Astrocyte (in vitro differentiated cells and primary cell): ENCODE measurements at regions not wholly inside any gene's neighbourhood (a gene's known extent, or its start where the extent isn't known, plus 50 kb on each side); places are given as distances from the start of the nearest gene placed in this dataset.

Source experiments
- DNase-seq: peaks from one replicate; pipeline ENCODE4 v3.0.0-alpha.2; 2010; ENCODE audit warnings: low read depth
- FAIRE-seq: peaks from 2 replicates; lab custom pipeline; 2011; peaks lifted over from hg19 to GRCh38; lab: Jason Lieb, UNC
- H2AFZ ChIP-seq: 2 replicates; pipeline ENCODE4 v1.6.0; 2012; ENCODE audit warnings: low read depth, low read length, inconsistent platforms
- H3K27ac ChIP-seq: 2 replicates; pipeline ENCODE4 v1.5.1; 2011; ENCODE audit warnings: low read depth, low read length, inconsistent platforms
- H3K27me3 ChIP-seq: 2 replicates; pipeline ENCODE4 v1.6.0; 2011; ENCODE audit warnings: low read length, inconsistent platforms; ENCODE audit not compliant: insufficient read depth
- H3K36me3 ChIP-seq: 2 replicates; pipeline ENCODE4 v1.5.1; 2011; ENCODE audit warnings: low read length, inconsistent platforms; ENCODE audit not compliant: insufficient read depth
- H3K4me1 ChIP-seq: 2 replicates; pipeline ENCODE4 v1.5.1; 2011; ENCODE audit warnings: low read length, inconsistent platforms; ENCODE audit not compliant: insufficient read depth
- H3K4me2 ChIP-seq: 2 replicates; pipeline ENCODE4 v1.6.0; 2012; ENCODE audit warnings: low read length, inconsistent platforms
- H3K4me3 ChIP-seq: 2 replicates; pipeline ENCODE4 v1.5.1; 2011; ENCODE audit warnings: low read depth, mild to moderate bottlenecking, low read length, inconsistent platforms; ENCODE audit not compliant: insufficient read depth
- H3K79me2 ChIP-seq: 2 replicates; pipeline ENCODE4 v1.6.0; 2012; ENCODE audit warnings: mild to moderate bottlenecking, low read length, inconsistent platforms; ENCODE audit not compliant: insufficient read depth
- H3K9ac ChIP-seq: 2 replicates; pipeline ENCODE4 v1.6.0; 2012; ENCODE audit warnings: mild to moderate bottlenecking, low read length, inconsistent platforms
- H3K9me3 ChIP-seq: 2 replicates; pipeline ENCODE4 v1.5.1; 2012; ENCODE audit warnings: low read depth, mild to moderate bottlenecking, low read length, inconsistent platforms; ENCODE audit not compliant: insufficient read depth
- H4K20me1 ChIP-seq: 2 replicates; pipeline ENCODE4 v1.6.0; 2012; ENCODE audit warnings: low read length, inconsistent platforms; ENCODE audit not compliant: insufficient read depth
- H3K27ac Mint-ChIP-seq: one replicate; pipeline ENCODE4 v1.8.0; 2021; ENCODE audit warnings: mild to moderate bottlenecking, mixed read lengths; ENCODE audit not compliant: unreplicated experiment
- H3K27me3 Mint-ChIP-seq: one replicate; pipeline ENCODE4 v1.8.0; 2021; ENCODE audit warnings: low read depth, mixed read lengths; ENCODE audit not compliant: unreplicated experiment
- H3K36me3 Mint-ChIP-seq: one replicate; pipeline ENCODE4 v1.8.0; 2021; ENCODE audit warnings: low read depth, mixed read lengths; ENCODE audit not compliant: unreplicated experiment
- H3K4me1 Mint-ChIP-seq: one replicate; pipeline ENCODE4 v1.8.0; 2021; ENCODE audit warnings: low read depth, mixed read lengths; ENCODE audit not compliant: unreplicated experiment
- H3K4me3 Mint-ChIP-seq: one replicate; pipeline ENCODE4 v1.8.0; 2021; ENCODE audit warnings: mild to moderate bottlenecking, moderate library complexity, mixed read lengths; ENCODE audit not compliant: unreplicated experiment
- H3K9me3 Mint-ChIP-seq: one replicate; pipeline ENCODE4 v1.8.0; 2021; ENCODE audit warnings: mild to moderate bottlenecking, mixed read lengths; ENCODE audit not compliant: unreplicated experiment
- EZH2 ChIP-seq: IDR thresholded peaks from 2 replicates; pipeline ENCODE4 v1.6.1; 2012; ENCODE audit warnings: mild to moderate bottlenecking, low read length, inconsistent platforms; ENCODE audit not compliant: insufficient read depth
- TF ChIP-seq, protein P1 (sequence below): IDR thresholded peaks from 2 replicates; pipeline ENCODE4 v1.5.1; 2011; ENCODE audit warnings: low read depth, mild to moderate bottlenecking, inconsistent platforms, low read length, moderate library complexity; ENCODE audit not compliant: insufficient read depth

GRCh38 chr4:72918362-72918761 lies 151.2 kb downstream of the COX18 start:
- no peaks in the 10 kb centered on the region for H3K36me3 ChIP-seq
- no peak overlapping the region for H3K27ac ChIP-seq
- no peak overlapping the region for H3K4me2 ChIP-seq
- no peak for FAIRE-seq
- H3K4me1 Mint-ChIP-seq: no peaks in the 10 kb centered on the region
- peaks cover 3% of the 10 kb centered on the region for H3K9me3 Mint-ChIP-seq
- no peaks in the 10 kb centered on the region for H3K27me3 Mint-ChIP-seq
- H3K27me3 ChIP-seq: no peaks in the 10 kb centered on the region
- no peaks in the 10 kb centered on the region for H3K79me2 ChIP-seq
- DNase-seq: no peak
- H3K36me3 Mint-ChIP-seq: no peaks in the 10 kb centered on the region
- no peak overlapping the region for H3K9ac ChIP-seq
- no peak overlapping the region for H3K4me3 Mint-ChIP-seq
- no peak for TF ChIP-seq EZH2
- TF ChIP-seq, protein P1, sequence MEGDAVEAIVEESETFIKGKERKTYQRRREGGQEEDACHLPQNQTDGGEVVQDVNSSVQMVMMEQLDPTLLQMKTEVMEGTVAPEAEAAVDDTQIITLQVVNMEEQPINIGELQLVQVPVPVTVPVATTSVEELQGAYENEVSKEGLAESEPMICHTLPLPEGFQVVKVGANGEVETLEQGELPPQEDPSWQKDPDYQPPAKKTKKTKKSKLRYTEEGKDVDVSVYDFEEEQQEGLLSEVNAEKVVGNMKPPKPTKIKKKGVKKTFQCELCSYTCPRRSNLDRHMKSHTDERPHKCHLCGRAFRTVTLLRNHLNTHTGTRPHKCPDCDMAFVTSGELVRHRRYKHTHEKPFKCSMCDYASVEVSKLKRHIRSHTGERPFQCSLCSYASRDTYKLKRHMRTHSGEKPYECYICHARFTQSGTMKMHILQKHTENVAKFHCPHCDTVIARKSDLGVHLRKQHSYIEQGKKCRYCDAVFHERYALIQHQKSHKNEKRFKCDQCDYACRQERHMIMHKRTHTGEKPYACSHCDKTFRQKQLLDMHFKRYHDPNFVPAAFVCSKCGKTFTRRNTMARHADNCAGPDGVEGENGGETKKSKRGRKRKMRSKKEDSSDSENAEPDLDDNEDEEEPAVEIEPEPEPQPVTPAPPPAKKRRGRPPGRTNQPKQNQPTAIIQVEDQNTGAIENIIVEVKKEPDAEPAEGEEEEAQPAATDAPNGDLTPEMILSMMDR: no peak
- no peaks in the 10 kb centered on the region for H3K4me1 ChIP-seq
- H2AFZ ChIP-seq: no peak overlapping the region
- H3K27ac Mint-ChIP-seq: no peak overlapping the region
- H3K9me3 ChIP-seq: no peaks in the 10 kb centered on the region
- no peak overlapping the region for H3K4me3 ChIP-seq
- no peaks in the 10 kb centered on the region for H4K20me1 ChIP-seq

DNA sequence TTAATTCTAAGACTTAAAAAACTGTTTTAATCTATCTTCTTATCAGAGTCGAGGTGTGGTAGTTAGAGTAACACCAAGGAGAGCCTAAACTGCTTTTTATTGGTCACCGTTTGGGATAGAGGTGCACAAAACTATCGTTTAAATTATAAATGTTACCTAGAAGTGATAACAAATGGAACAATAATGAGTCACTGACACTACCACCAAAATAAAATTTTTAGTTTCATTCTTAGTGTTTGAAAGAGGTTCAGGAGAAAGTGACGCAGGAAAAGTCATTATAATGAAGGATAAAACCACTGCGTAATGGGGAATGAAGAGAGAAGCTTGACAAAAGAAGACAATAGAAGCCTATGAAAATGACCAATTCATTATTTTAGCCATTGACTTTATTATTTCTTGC lies 158.2 kb downstream of the COX18 start:
- Histone ChIP-seq H3K4me2 (no peak overlapping the region), H3K9me3 (no peaks in the 10 kb centered on the region), H3K36me3 (no peaks in the 10 kb centered on the region), H3K27ac (no peak overlapping the region), H3K9ac (no peak overlapping the region), H4K20me1 (no peaks in the 10 kb centered on the region), H2AFZ (no peak overlapping the region), H3K4me1 (no peaks in the 10 kb centered on the region), H3K4me3 (no peak overlapping the region), H3K79me2 (no peaks in the 10 kb centered on the region), H3K27me3 (no peaks in the 10 kb centered on the region)
- H3K4me1 Mint-ChIP-seq: no peaks in the 10 kb centered on the region
- no peaks in the 10 kb centered on the region for H3K27me3 Mint-ChIP-seq
- TF ChIP-seq, protein P1: no peak
- no peak for TF ChIP-seq EZH2
- H3K9me3 Mint-ChIP-seq: peaks cover 3% of the 10 kb centered on the region
- H3K36me3 Mint-ChIP-seq: no peaks in the 10 kb centered on the region
- DNase-seq: no peak
- H3K4me3 Mint-ChIP-seq: no peak overlapping the region
- H3K27ac Mint-ChIP-seq: no peak overlapping the region
- no peak for FAIRE-seq

DNA sequence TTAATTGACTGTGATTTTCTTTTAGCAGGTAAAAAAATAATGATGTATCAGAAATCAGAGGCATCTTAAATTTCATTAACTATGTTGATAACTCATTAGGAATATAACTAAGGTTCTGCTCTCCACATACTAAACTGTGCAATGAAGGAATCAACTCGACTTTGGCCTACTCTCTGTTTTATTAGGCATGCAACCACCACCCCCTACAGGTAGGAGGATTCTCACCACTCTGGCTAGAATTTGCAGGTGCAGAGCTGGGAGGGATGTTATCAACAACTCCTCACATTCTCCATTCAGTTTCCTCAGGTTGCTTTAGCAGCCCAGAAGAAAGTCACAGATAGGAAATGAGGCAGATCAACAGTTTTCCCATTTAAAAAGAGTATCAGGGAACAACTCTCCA lies 160.1 kb downstream of the COX18 start:
- no peak overlapping the region for H3K4me2 ChIP-seq
- Mint-ChIP-seq H3K27me3 (no peaks in the 10 kb centered on the region), H3K4me3 (no peak overlapping the region), H3K4me1 (no peaks in the 10 kb centered on the region), H3K36me3 (no peaks in the 10 kb centered on the region), H3K27ac (no peak overlapping the region), H3K9me3 (peaks cover 1% of the 10 kb centered on the region)
- no peak overlapping the region for H3K27ac ChIP-seq
- no peak overlapping the region for H2AFZ ChIP-seq
- no peaks in the 10 kb centered on the region for H3K9me3 ChIP-seq
- H3K36me3 ChIP-seq: no peaks in the 10 kb centered on the region
- no peak for TF ChIP-seq EZH2
- TF ChIP-seq, protein P1: no peak
- no peak overlapping the region for H3K4me3 ChIP-seq
- no peaks in the 10 kb centered on the region for H3K27me3 ChIP-seq
- FAIRE-seq: no peak
- H3K79me2 ChIP-seq: no peaks in the 10 kb centered on the region
- no peaks in the 10 kb centered on the region for H3K4me1 ChIP-seq
- DNase-seq: no peak
- no peak overlapping the region for H3K9ac ChIP-seq
- no peaks in the 10 kb centered on the region for H4K20me1 ChIP-seq
